Tibial artery (tissue), 4 donors: ENCODE measurements at regions not wholly inside any gene's neighbourhood (a gene's known extent, or its start where the extent isn't known, plus 50 kb on each side); places are given as distances from the start of the nearest gene placed in this dataset.

Source experiments
- DNase-seq, 2 donors: peaks; one replicate each; pipeline ENCODE4 v3.0.0-alpha.2; 2019
- H3K27ac ChIP-seq, 2 donors: fragments of 200-600 bp; sonication (generic) in 1 of 2; 1 replicate in 1 of 2; 2 replicates in 1 of 2; pipeline ENCODE4 v1.5.1; 2018 to 2019; ENCODE audit warnings: mild to moderate bottlenecking in 1 of 2
- H3K27me3 ChIP-seq, 2 donors: fragments of 200-600 bp; sonication (generic) in 1 of 2; one replicate each; pipeline versions ENCODE4 v1.5.1 to v1.6.0; 2016 to 2019
- H3K36me3 ChIP-seq, 3 donors: fragments of 200-600 bp; sonication (generic) in 2 of 3; one replicate each; pipeline ENCODE4 v1.5.1; 2016 to 2019; ENCODE audit warnings: mild to moderate bottlenecking in 2 of 3
- H3K4me1 ChIP-seq, 4 donors: fragments of 200-600 bp; sonication (generic) in 2 of 4; 1 replicate in 3 of 4; 2 replicates in 1 of 4; pipeline ENCODE4 v1.5.1; 2016 to 2019
- H3K4me3 ChIP-seq, 2 donors: fragments of 200-600 bp; sonication (generic) in 1 of 2; 1 replicate in 1 of 2; 2 replicates in 1 of 2; pipeline ENCODE4 v1.5.1; 2018 to 2019; ENCODE audit warnings: mild to moderate bottlenecking in 2 of 2
- H3K9me3 ChIP-seq, 3 donors: fragments of 200-600 bp; sonication (generic) in 1 of 3; one replicate each; pipeline ENCODE4 v1.5.1; 2016 to 2019
- CTCF ChIP-seq, 2 experiments: fragments of 200-600 bp in 1 of 2; fragments of 450-650 bp in 1 of 2; IDR thresholded peaks; one replicate each; pipeline ENCODE4 v1.5.1; 2017 to 2019; ENCODE audit warnings: antibody characterized with exemption in 2 of 2, mild to moderate bottlenecking in 1 of 2, moderate library complexity in 1 of 2
- intact Hi-C: fragments of 100-400 bp; cut with DNase I; formaldehyde crosslinking; loops from one replicate; pipeline ENCODE4 v1.15.0; 2023; ENCODE audit warnings: low total_unique reads

- H3K27me3 ChIP-seq, result no peaks in the 10 kb centered on the region
- no peak for TF ChIP-seq CTCF (IDR thresholded peaks at IDR 0.05)
- intact Hi-C loops, result no loop called here
- no peaks in the 10 kb centered on the region for H3K4me1 ChIP-seq
- H3K9me3 ChIP-seq, result no peaks in the 10 kb centered on the region
- no peak overlapping the region for H3K4me3 ChIP-seq
- no peaks in the 10 kb centered on the region for H3K36me3 ChIP-seq
- no peak overlapping the region for H3K27ac ChIP-seq
- DNase-seq, result no peak
Measured at GRCh38 chr14:42480255-42480654, 873.6 kb downstream of the LRFN5 start.

- no peaks in the 10 kb centered on the region for H3K4me1 ChIP-seq
- H3K9me3 ChIP-seq, result no peaks in the 10 kb centered on the region
- no peak for TF ChIP-seq CTCF (IDR thresholded peaks at IDR 0.05)
- H3K27ac ChIP-seq, result no peak overlapping the region
- no peak for DNase-seq
- H3K4me3 ChIP-seq, result no peak overlapping the region
- no peaks in the 10 kb centered on the region for H3K36me3 ChIP-seq
- no peaks in the 10 kb centered on the region for H3K27me3 ChIP-seq
- intact Hi-C loops, result no loop called here
Measured at GRCh38 chr14:42475289-42475688, 868.6 kb downstream of the LRFN5 start.

GRCh38 chr14:42470427-42470719 is 863.7 kb downstream of the LRFN5 start:
- Histone ChIP-seq H3K27me3 (no peaks in the 10 kb centered on the region), H3K9me3 (no peaks in the 10 kb centered on the region), H3K36me3 (no peaks in the 10 kb centered on the region), H3K4me3 (no peak overlapping the region), H3K27ac (no peak overlapping the region), H3K4me1 (no peaks in the 10 kb centered on the region)
- intact Hi-C loops, result no loop called here
- TF ChIP-seq CTCF (IDR thresholded peaks at IDR 0.05), result no peak
- DNase-seq, result no peak

- TF ChIP-seq CTCF (IDR thresholded peaks at IDR 0.05), result no peak
- no peaks in the 10 kb centered on the region for H3K27me3 ChIP-seq
- H3K27ac ChIP-seq, result no peak overlapping the region
- H3K4me3 ChIP-seq, result no peak overlapping the region
- H3K36me3 ChIP-seq, result no peaks in the 10 kb centered on the region
- no peaks in the 10 kb centered on the region for H3K4me1 ChIP-seq
- no peaks in the 10 kb centered on the region for H3K9me3 ChIP-seq
- intact Hi-C loops, result no loop called here
- no peak for DNase-seq
Measured at GRCh38 chr14:42469637-42470426, 863.2 kb downstream of the LRFN5 start.

GRCh38 chr14:42460673-42461072 is 854.0 kb downstream of the LRFN5 start:
- Histone ChIP-seq H3K9me3 (no peaks in the 10 kb centered on the region), H3K36me3 (no peaks in the 10 kb centered on the region), H3K4me3 (no peak overlapping the region), H3K27me3 (no peaks in the 10 kb centered on the region), H3K4me1 (no peaks in the 10 kb centered on the region), H3K27ac (no peak overlapping the region)
- TF ChIP-seq CTCF (IDR thresholded peaks at IDR 0.05), result no peak
- intact Hi-C loops, result no loop called here
- no peak for DNase-seq
